Chondrocyte (in vitro differentiated cells): ENCODE measurements at regions not wholly inside any gene's neighbourhood (a gene's known extent, or its start where the extent isn't known, plus 50 kb on each side); places are given as distances from the start of the nearest gene placed in this dataset.

Source experiments
- DNase-seq: peaks from one replicate; pipeline ENCODE4 v3.0.0; 2021; ENCODE audit warnings: mixed read lengths, low spot score
- H3K27ac Mint-ChIP-seq: one replicate; pipeline ENCODE4 v1.8.0; 2021; ENCODE audit warnings: mild to moderate bottlenecking, moderate library complexity, mixed read lengths; ENCODE audit not compliant: unreplicated experiment
- H3K27me3 Mint-ChIP-seq: 2 replicates; pipeline ENCODE4 v1.8.0; 2021; ENCODE audit warnings: low read depth, mixed read lengths
- H3K36me3 Mint-ChIP-seq: 2 replicates; pipeline ENCODE4 v1.8.0; 2021; ENCODE audit warnings: low read depth, mixed read lengths
- H3K4me1 Mint-ChIP-seq: 2 replicates; pipeline ENCODE4 v1.8.0; 2021; ENCODE audit warnings: low read depth, mild to moderate bottlenecking, mixed read lengths
- H3K4me3 Mint-ChIP-seq: one replicate; pipeline ENCODE4 v1.8.0; 2021; ENCODE audit warnings: mild to moderate bottlenecking, moderate library complexity, mixed read lengths; ENCODE audit not compliant: unreplicated experiment
- H3K9me3 Mint-ChIP-seq: 2 replicates; pipeline ENCODE4 v1.8.0; 2021; ENCODE audit warnings: low read depth, mixed read lengths
- CTCF ChIP-seq: fragments of 200-600 bp; sonication (generic); IDR thresholded peaks from 2 replicates; pipeline ENCODE4 v1.5.0; 2021; ENCODE audit warnings: antibody characterized with exemption, mild to moderate bottlenecking, moderate library complexity

- no peak for DNase-seq
- Mint-ChIP-seq H3K27me3 (no peaks in the 10 kb centered on the region), H3K36me3 (no peaks in the 10 kb centered on the region), H3K27ac (no peak overlapping the region), H3K4me1 (peaks cover 3% of the 10 kb centered on the region), H3K4me3 (no peak overlapping the region), H3K9me3 (no peaks in the 10 kb centered on the region)
- TF ChIP-seq CTCF, result no peak
Observed at GRCh38 chr6:139483079-139483478, 108.6 kb upstream of the CITED2 start.

GRCh38 chr6:139482287-139482686 is 107.8 kb upstream of the CITED2 start:
- DNase-seq, result no peak
- Mint-ChIP-seq H3K4me1 (peaks cover 3% of the 10 kb centered on the region), H3K27me3 (no peaks in the 10 kb centered on the region), H3K9me3 (no peaks in the 10 kb centered on the region), H3K36me3 (no peaks in the 10 kb centered on the region), H3K4me3 (no peak overlapping the region), H3K27ac (no peak overlapping the region)
- TF ChIP-seq CTCF, result no peak

GRCh38 chr6:139480356-139481165 is 106.1 kb upstream of the CITED2 start:
- Mint-ChIP-seq H3K4me3 (no peak overlapping the region), H3K36me3 (no peaks in the 10 kb centered on the region), H3K27ac (no peak overlapping the region), H3K27me3 (no peaks in the 10 kb centered on the region), H3K9me3 (no peaks in the 10 kb centered on the region), H3K4me1 (peaks cover 3% of the 10 kb centered on the region)
- no peak for DNase-seq
- TF ChIP-seq CTCF, result no peak

GRCh38 chr6:139479433-139480222 is 105.2 kb upstream of the CITED2 start:
- no peak for DNase-seq
- no peaks in the 10 kb centered on the region for H3K27me3 Mint-ChIP-seq
- H3K4me3 Mint-ChIP-seq, result no peak overlapping the region
- no peaks in the 10 kb centered on the region for H3K36me3 Mint-ChIP-seq
- no peak overlapping the region for H3K27ac Mint-ChIP-seq
- peaks cover 10% of the 10 kb centered on the region for H3K4me1 Mint-ChIP-seq
- no peak for TF ChIP-seq CTCF
- no peaks in the 10 kb centered on the region for H3K9me3 Mint-ChIP-seq

GRCh38 chr6:139475646-139476045 is 101.2 kb upstream of the CITED2 start:
- H3K9me3 Mint-ChIP-seq, result no peaks in the 10 kb centered on the region
- peaks cover 31% of the 10 kb centered on the region for H3K4me1 Mint-ChIP-seq
- DNase-seq, result no peak
- H3K27me3 Mint-ChIP-seq, result no peaks in the 10 kb centered on the region
- no peak for TF ChIP-seq CTCF
- no peaks in the 10 kb centered on the region for H3K36me3 Mint-ChIP-seq
- no peak overlapping the region for H3K4me3 Mint-ChIP-seq
- H3K27ac Mint-ChIP-seq, result no peak overlapping the region
